ENCODE measurements at regions not wholly inside any gene's neighbourhood (a gene's known extent, or its start where the extent isn't known, plus 50 kb on each side); places are given as distances from the start of the nearest gene placed in this dataset.
"Not testable (repeated sequence)": the region's sequence is repeated elsewhere in the genome, so short reads cannot be mapped to it uniquely, and the experiment has no call there.

DNA sequence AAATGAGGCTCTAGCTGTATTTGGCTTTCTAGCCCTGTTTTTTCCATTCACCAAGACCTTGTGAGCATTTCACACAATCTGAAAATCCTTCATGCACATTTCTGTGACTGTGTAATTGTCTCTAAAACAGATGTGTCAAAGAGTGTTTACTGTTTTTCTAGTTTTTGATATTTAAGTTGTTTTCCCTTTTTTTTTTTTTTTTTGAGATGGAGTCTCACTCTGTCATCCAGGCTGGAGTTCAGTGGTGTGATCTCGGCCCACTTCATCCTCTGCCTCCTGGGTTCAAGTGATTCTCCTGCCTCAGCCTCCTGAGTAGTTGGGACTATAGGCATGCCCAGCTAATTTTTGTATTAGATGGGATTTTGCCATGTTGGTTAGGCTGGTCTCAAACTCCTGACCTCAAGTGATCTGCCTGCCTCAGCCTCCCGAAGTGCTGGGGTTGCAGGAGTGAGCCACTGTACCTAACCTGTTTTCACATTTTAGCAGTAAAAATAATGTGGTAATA lies 242.0 kb downstream of the MYCN start:
- DNase-seq = not testable (repeated sequence)

DNA sequence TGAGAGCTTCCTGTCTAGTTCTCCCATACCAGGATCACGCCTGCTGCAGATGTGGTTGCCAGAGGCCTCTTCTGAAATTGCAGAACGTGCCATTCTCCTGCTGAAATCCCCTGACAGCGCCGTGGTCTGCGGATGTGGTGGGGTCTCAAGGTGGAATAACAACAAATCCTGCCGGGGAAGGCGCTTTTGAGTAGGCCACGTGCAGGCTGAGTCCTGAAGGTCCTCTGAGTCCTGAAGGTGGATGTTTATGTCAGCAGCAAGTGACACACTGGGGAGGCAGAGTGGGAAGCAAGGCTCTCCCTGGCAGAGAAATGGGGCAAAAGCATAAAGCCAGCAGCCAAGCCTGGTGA lies 241.4 kb downstream of the MYCN start:
- DNase-seq = no peak

DNA sequence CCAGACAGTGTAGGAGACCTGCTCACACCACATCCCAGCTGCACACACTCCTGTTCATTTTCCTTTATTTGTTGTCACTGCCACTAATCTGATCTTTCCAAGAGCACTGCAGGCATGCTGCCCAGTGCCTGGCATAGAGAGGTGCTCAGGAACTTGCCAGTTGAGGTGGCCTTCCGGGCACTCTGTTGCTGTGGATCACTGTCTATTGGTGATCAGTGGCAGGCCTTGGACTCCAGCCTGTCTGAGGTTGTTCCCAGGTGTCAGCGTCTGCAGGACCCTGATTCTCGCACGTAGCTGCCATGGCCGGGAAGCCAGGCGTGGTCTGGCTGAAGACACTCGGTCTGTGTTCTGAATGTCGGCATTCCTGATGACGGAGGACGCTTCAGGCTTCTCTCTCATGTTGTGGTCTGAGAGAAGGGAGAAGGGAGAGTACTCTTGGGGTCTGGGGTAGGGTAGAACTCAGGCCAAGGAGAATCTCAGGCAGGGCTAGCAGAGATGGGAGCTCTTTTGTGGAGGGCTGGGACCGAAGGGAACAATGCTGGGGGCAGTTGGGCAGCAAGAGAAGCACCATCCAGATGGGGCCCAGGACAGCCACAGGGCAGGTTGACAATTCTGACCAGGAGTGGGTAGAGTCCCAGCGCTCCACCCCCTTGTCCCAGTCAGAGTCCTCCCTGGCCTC lies 240.9 kb downstream of the MYCN start:
- no peak for DNase-seq

DNA sequence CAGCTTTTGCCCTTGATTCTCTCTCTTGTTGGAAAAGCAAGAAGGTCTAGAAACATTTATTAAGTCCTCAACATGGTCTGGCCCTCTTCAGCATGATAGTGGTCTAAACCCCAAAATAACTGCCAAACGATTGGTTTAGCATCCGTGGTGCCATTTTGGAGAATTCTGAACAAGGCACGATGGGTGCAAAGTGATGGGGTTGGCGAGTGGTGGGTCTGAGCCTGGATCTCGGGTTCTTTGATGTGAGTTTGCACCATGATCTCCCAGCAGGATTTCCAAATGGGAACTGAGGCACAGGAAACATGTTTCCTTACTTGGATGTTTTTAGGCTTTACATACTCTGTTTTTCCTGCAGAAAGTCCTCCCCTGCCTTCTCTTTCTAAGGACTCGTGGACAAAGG lies 240.3 kb downstream of the MYCN start:
- no peak for DNase-seq

DNA sequence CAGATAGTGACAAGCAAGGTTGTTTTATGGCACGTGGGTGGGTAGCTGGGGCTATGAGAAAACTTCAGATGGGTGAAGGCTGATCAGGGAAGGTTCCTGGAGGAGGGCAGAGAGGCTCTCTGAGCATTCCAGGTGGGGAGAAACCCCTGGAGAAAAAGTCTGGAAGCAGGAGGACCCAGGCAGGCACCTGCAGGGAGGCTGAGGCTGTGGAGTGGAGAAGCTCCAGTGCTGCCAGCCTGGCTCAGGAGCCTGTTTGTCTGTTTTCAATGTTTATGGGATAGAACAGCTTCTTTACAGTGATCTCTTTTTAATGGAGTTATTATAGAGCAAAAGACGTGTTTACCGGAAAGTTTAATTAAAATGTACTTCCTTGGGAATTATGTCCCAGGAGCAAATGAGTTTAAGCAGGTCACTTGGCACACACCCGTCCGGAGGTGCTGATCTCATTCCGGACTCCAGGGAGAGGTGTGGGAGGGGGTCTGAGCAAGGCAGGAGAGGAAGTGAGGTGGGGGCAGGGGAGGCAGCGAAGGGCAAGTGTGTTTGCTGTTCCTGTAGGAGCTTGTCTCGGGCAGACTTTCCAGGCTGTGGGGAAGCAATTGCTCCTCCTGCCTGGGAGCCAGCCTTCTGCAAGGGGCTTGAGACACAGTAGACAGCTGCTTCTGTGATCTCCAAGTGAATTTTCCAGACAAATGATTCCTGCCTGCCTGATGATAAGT lies 239.5 kb downstream of the MYCN start:
- DNase-seq = no peak

DNA sequence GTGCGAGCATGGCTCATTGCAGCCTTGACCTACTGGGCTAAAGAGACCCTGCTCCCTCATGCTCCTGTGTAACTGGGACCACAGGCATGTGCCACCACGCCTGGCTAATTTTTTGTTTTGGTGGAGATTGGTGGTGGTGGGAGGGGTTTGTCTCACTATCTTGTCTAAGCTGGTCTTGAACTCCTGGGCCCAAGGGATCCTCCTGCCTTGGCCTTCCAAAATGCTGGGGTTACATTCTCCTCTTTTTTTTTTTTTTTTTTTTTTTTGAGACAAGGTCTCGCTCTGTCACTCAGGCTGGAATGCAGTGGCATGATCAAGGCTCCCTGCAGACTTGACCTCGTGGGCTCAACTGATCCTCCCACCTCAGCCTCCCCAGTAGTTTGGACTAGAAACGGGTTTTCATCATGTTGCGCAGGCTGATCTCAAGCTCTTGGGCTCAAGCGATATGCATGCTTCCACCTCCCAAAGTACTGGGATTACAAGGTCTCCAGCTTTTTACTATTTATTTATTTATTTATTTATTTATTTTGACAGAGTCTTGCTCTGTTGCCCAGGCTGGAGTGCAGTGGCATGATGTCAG lies 238.3 kb downstream of the MYCN start:
- no peak for DNase-seq

DNA sequence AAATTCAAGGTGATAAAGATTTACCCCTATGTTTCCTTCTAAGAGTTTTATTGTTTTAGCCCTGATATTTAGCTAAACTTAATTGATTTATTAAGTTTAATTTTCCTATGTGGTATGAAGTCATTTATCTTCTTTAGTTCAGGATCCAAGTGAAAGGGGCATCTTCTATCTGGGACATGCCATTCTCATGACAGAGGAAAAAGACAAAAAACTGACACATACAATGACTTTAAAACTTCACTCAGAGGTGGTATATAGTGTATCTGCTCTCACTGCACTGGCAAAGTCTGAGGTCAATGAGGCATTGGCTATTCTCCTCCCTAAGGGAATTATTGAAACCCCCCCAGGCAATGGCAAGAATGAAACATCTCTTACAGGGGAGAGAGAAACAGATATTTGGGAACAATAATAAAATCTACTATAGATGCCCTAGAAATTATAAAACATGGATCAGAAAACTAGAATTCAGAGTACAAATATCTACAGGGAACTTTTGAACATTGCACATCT lies 237.4 kb downstream of the MYCN start:
- no peak for DNase-seq

DNA sequence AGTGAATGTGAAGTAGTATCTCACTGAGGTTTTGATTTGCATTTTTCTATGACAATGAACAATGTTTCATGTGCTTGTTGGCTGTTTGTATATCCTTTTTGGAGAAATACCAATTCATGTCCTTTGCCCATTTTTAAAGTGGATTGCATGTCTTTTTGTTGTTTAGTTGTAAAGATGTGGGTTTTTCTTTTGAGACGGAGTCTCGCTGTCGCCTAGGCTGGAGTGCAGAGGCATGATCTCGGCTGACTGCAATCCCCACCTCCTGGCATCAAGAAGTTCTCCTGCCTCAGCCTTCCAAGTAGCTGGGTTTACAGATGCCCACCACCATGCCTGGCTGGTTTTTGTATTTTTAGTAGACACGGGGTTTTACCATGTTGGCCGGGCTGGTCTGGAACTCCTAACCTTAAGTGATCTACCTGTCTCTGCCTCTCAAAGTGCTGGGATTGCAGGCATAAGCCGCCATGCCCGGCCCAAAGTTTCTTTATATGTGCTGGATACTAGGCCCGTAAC lies 236.7 kb downstream of the MYCN start:
- no peak for DNase-seq

DNA sequence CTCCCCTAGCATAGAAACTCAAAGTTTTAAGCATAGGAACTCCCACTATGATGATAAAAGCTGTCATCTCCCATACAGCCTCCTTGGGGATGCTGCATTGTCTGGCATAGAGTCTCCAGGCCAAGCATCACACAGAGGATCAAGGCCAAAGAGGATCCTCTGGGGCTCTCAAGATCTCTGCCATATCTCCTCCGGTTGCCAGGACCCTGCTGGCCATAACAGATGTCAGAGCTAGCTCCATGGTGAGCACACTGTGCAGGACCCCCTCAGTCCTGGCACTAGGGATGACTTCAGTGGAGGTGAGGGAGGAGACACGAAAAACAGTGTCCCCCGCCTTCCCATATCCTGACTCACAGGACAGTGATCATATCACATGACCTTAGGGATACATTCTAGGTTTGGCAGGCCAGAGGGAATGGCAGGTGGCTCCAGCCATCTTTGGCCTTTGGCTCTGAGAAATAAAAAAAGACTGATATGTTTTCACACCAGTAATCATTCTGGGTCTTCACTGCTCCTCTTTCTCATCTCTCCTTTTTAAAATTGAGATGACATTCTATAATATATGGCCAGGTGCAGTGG lies 235.0 kb downstream of the MYCN start:
- no peak for DNase-seq

DNA sequence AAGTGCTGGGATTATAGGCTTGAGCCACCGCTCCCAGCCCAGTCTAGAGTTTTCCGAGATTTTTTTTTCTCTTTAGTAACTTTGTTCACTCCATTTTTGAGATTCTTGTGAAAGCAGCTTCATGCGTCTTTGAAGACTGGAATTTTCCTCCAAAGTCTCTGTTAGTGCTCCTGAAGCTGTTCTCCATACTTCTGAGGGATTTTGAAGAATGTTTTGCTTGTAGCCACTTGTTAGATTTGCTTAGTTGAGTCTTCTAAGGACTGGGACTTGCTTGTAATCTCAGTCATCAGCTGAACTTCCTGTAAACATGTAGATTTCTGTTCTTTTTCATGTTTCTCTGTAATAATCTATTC lies 234.3 kb downstream of the MYCN start:
- no peak for DNase-seq

DNA sequence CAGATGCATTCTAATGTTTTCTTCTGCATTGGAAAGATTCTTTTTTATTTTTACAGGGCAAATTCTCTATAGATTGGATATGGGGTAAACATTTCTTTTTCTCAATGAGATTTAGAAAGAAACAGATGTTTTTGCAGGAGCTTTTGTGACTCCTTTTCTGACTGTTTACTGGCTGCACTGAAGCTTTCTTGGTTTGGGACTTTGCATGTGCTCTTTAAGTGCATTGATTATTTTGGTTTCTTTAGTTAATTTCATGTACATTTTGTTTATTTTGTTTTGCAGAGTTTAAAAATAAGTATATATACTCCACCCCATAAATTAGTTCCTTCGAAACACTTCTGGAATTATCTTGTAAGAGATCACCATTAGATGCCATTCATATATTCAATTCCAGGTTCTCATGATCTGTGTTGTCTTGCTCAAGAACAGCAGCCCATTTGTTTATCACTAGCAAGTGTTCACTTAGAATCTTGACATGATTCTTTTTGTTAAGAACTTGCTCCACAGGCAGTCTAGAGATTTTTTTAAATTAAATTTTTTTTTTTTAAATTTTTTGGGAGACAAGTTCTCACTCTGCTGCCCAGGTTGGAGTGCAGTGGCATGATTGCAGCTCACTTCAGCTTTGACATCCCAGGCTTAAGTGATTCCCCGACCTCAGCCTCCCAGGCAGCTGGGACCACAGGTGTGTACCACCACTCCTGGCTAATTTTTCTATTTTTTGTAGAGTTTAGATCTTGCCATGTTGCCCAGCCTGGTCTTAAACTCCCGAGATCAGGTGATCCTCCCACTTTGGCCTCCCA lies 233.7 kb downstream of the MYCN start:
- no peak for DNase-seq

DNA sequence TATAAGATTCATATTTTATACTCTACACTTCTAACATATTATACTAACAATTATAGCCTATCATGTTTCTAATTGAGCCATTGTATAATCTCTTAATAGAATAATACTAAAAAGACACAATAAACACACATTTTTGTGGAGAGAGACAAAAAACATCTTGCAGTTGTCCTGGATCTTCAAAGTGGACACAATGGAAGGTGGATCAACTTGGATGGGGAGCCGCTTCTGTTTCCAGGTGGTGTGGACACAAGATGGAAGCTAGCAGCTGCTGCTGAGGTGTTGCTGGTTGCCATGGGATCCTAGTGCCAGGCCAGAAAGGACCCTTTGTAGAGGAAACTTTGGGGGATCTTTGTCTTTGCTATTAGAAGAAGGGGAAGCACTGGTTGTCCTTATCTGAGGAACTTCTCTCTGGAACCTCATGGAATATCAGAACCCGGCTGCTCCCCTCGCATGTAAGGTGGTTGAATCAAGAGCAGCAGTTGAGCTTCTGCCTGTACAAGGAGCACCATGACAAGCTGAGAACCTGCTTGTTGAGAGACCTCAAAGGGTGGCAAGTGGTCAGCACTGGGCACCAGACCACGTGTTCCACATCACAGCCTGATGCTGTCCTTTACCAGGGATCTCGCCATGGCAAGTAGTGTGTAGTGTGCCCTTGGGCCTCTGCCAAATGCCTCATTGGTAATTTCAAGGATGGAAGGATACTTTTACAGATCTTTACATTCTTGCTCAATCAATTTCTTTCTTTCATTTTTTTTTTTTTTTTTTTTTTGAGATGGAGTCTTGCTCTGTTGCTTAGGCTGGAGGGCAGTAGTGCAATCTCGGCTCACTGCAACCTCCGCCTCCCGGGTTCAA lies 232.2 kb downstream of the MYCN start:
- DNase-seq = no peak

DNA sequence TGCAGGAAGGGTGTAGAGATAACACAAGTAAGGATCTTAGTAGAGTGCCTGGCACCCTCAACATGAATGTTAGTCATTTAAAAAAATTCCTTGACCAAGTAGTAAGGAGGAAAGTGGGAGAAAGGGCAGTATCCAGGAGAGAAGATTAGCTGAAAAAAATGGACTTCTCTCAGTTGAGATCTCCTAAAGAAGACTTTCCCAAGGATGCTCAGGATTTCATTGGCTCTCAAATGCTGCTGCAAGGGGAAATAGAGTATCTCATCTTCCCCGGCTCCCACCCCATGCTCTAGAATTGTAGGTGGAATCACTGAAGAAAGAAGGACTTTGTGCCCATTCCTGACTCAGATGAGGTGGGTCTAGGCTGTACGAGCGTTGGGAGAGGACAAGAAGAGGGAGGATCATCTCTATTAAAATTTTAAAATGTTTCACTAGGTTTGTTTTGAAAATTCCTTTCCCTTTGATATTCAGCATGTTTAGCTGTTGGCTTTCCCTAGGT lies 231.1 kb downstream of the MYCN start:
- no peak for DNase-seq

DNA sequence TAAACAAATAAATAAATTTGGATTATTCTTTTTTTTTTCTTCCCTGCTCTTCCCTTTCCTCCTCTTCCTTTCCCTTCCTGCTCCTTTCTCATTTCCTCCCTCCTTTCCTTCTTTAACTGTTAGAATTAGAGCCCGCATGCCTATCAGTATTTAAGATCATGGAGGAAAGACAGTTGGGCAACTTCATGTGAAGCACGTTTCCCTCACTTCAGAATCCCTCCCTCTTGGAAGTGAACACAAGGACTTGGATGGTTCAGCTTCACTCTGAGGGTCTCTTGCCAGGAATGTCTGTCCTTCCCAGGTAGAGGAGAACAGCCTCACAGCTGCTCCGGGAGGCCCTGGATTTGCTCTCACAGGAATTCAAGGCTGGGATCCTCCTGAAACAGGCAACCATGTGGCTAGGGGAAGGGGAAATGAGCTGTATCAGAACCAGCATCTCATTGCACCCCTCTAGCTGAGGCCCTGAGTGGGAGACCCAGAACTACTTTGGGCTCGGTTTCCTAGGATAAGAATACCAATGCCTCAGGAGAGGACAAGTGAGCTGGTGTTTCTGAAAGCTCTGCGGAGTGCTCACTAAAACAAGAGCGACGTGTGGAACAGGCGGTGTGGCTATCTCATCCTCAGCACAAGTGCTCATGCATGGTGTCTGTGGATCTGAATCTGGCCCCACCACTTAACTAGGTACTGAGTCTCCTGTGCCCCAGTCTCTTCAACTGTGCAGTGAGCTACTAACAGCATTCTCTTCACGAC lies 230.5 kb downstream of the MYCN start:
- DNase-seq = no peak

DNA sequence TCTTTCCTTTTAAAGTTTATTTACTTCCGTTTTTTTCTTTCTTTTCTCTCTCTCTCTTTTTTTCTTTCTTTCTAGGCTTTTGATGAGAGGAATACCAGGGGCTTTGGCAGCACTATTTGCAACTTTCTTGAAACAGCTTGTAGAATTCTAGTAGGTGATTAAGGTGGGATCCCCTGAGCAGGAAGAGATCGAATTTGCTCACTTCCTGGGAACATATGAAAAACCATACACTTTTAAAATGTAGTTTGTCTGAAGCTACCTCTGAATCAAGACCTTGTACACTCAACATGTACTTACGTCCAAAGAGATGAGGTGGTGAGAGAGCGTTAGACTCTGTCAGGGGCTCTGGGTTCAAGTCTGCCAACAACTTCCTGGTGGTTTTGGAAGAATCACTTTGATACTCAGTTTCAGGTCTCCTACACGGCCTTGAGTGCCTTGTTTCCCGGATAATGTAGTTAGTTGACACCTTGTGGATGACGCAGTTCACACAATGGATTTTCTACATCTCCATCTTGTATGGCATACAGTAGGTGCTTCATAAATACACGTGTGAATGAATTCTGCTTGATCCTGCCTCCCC lies 229.1 kb downstream of the MYCN start:
- no peak for DNase-seq

DNA sequence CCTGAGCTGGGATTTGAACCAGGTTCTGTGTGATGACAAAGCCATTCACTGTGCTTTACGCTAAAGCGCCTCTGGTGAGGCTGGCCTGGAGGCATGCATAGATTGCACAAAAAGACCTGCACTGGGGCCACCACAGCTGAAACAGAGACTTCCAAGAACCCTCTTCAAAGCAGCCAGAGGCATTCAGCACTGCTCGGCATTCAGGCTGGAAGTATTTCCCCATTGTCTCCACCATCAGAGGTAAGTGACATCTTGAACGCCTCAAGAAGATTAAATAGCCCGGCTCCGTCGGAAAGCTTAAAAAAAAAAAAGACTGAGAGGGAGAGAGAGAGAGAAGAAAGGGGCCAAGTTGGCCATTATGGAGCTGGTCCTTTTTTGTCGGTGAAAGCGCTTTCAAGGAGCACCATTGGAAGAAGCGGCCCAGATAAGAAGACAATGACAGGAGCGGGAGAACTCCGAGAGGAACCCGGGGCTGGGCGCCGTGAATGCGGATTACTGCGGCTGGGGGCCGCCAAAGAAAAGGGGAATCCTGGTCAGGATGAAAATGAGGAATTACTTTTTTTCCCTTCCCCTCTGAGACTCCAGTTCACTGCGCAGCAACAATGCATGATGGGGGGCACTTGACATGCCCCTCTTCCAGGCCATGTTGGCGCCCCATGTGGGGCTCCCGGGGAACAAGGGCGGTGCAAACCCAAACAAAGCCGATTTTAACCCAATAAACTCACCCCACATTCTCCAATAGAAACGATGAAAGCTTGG lies 228.3 kb downstream of the MYCN start:
- no peak for DNase-seq

DNA sequence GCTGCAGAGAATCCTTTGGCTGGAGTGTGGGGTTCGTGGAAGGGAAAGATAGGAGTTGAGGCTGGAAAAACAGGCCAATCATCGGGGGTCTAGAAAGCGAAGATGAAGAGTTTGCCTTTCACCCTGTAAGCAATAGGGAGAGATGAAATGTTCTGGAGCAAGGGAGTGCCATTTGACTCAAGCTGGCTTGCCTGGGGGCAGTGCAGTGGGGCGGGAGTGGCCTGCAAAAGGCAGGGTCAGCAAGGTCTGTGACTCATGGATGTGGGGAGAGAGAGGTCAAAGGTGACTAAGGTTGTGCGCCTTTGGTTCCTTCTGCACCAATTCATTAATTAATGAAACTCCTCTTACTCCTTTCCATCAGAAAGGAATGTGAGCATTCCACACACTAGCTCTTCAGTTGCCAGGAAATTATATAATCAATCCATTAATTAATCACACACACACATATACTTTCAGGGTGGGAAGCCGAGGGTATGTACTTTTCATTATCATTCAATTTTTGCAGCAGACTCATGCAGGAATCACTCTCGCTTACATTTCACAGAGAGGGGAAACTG lies 227.6 kb downstream of the MYCN start:
- no peak for DNase-seq

DNA sequence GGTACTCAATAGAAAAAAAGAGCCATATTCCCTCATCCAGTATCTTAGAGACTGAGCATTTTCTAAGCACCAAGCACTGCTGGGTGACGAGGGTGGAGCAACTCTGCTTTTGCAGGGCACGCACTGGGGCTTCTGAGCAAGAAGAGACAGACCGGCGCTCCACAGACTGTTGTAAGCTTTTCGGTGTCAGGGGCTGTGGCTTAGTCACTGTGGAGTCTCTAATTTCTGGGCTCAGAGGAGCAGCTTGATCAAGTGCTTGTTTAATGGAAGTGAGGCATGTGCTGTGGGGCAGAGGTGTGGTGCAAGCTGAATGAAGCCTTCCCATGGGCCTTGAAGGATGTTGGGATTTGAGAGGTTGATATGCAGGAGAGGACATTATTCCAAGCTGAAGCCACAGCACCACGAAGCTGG lies 227.1 kb downstream of the MYCN start:
- DNase-seq = no peak

DNA sequence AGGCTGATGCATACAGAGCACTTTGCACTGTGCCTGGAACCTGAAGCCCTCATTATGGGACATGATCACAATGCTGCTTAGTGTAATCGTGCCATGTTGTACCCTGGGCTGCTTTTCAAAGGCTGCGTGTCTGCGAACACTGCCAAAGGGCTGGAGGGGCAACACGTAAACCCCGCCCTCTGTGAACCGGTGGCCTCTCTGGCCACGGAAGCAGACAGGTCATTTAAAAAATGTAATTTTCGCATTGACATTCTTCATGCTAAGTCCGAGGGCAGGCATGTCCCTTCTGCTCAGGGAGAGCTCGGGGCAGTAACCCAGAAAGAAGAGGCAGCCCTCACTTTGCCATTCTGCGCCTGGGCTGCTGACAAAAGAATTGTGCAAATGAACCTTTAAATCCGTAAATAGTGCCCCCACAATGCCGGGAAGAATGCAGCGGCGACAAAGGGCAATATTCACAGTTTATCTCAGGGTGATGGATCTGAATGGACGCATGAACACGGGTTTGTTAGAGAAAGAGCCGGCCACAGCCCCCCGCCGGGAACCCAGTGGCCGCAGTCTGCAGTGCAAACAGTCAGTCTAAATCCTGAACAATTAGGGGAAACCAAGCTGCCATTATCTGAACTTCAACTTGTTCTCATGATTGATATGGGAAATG lies 226.1 kb downstream of the MYCN start:
- DNase-seq = no peak

Data from T-helper 2 cell (primary cell).